ENCODE measurements at regions not wholly inside any gene's neighbourhood (a gene's known extent, or its start where the extent isn't known, plus 50 kb on each side); places are given as distances from the start of the nearest gene placed in this dataset.

- TF ChIP-seq CTCF (IDR thresholded peaks at IDR 0.05) (no peak), POLR2A (IDR thresholded peaks at IDR 0.05) (no peak)
These were observed 349.9 kb downstream of the COL11A1 start for GRCh38 chr1:102758418-102758817.
